Endothelial cell (in vitro differentiated cells): ENCODE measurements at regions not wholly inside any gene's neighbourhood (a gene's known extent, or its start where the extent isn't known, plus 50 kb on each side); places are given as distances from the start of the nearest gene placed in this dataset.

Source experiments
- DNase-seq: peaks from one replicate; pipeline ENCODE4 v3.0.0; 2021; ENCODE audit warnings: low spot score
- H3K27ac Mint-ChIP-seq: one replicate; pipeline ENCODE4 v1.8.0; 2021; ENCODE audit warnings: mixed read lengths, inconsistent platforms; ENCODE audit not compliant: unreplicated experiment
- H3K27me3 Mint-ChIP-seq: one replicate; pipeline ENCODE4 v1.8.0; 2021; ENCODE audit warnings: mild to moderate bottlenecking, moderate library complexity, mixed read lengths, inconsistent platforms; ENCODE audit not compliant: unreplicated experiment
- H3K36me3 Mint-ChIP-seq: one replicate; pipeline ENCODE4 v1.8.0; 2021; ENCODE audit warnings: mild to moderate bottlenecking, low read depth, mixed read lengths, inconsistent platforms; ENCODE audit not compliant: unreplicated experiment
- H3K4me1 Mint-ChIP-seq: one replicate; pipeline ENCODE4 v1.8.0; 2021; ENCODE audit warnings: mild to moderate bottlenecking, mixed read lengths, inconsistent platforms; ENCODE audit not compliant: unreplicated experiment
- H3K4me3 Mint-ChIP-seq: one replicate; pipeline ENCODE4 v1.8.0; 2021; ENCODE audit warnings: mild to moderate bottlenecking, mixed read lengths, inconsistent platforms; ENCODE audit not compliant: unreplicated experiment
- H3K9me3 Mint-ChIP-seq: one replicate; pipeline ENCODE4 v1.8.0; 2021; ENCODE audit warnings: mixed read lengths, inconsistent platforms; ENCODE audit not compliant: unreplicated experiment
- CTCF ChIP-seq: fragments of 200-600 bp; sonication (generic); IDR thresholded peaks from one replicate; pipeline ENCODE4 v1.5.0; 2021; ENCODE audit warnings: antibody characterized with exemption; ENCODE audit not compliant: unreplicated experiment

- Mint-ChIP-seq H3K4me3 (no peak overlapping the region), H3K27ac (no peak overlapping the region), H3K36me3 (no peaks in the 10 kb centered on the region), H3K27me3 (no peaks in the 10 kb centered on the region), H3K9me3 (no peaks in the 10 kb centered on the region), H3K4me1 (peaks cover 9% of the 10 kb centered on the region)
- no peak for TF ChIP-seq CTCF
- no peak for DNase-seq
These were observed 279.7 kb downstream of the ARHGAP12 start for GRCh38 chr10:31648966-31649365.

GRCh38 chr10:31647861-31648260, 280.8 kb downstream of the ARHGAP12 start:
- H3K9me3 Mint-ChIP-seq: no peaks in the 10 kb centered on the region
- no peak overlapping the region for H3K4me3 Mint-ChIP-seq
- no peaks in the 10 kb centered on the region for H3K36me3 Mint-ChIP-seq

GRCh38 chr10:31646519-31646918, 282.1 kb downstream of the ARHGAP12 start:
- H3K36me3 Mint-ChIP-seq: no peaks in the 10 kb centered on the region

More at GRCh38 chr10:31647861-31648260, 280.8 kb downstream of the ARHGAP12 start:
- peaks cover 9% of the 10 kb centered on the region for H3K4me1 Mint-ChIP-seq
- no peak overlapping the region for H3K27ac Mint-ChIP-seq
- DNase-seq: no peak
- no peak for TF ChIP-seq CTCF
- no peaks in the 10 kb centered on the region for H3K27me3 Mint-ChIP-seq

GRCh38 chr10:31645786-31646185, 282.8 kb downstream of the ARHGAP12 start:
- H3K27ac Mint-ChIP-seq: no peak overlapping the region
- peaks cover 9% of the 10 kb centered on the region for H3K4me1 Mint-ChIP-seq
- H3K9me3 Mint-ChIP-seq: no peaks in the 10 kb centered on the region
- no peak for TF ChIP-seq CTCF
- H3K36me3 Mint-ChIP-seq: no peaks in the 10 kb centered on the region
- H3K27me3 Mint-ChIP-seq: peaks cover 2% of the 10 kb centered on the region
- no peak overlapping the region for H3K4me3 Mint-ChIP-seq
- no peak for DNase-seq

More at GRCh38 chr10:31646519-31646918, 282.1 kb downstream of the ARHGAP12 start:
- Mint-ChIP-seq H3K9me3 (no peaks in the 10 kb centered on the region), H3K27ac (no peak overlapping the region), H3K4me1 (peaks cover 9% of the 10 kb centered on the region), H3K4me3 (no peak overlapping the region), H3K27me3 (no peaks in the 10 kb centered on the region)
- DNase-seq: no peak
- no peak for TF ChIP-seq CTCF

GRCh38 chr10:31644931-31645633, 283.5 kb downstream of the ARHGAP12 start:
- no peaks in the 10 kb centered on the region for H3K36me3 Mint-ChIP-seq
- no peaks in the 10 kb centered on the region for H3K9me3 Mint-ChIP-seq
- H3K27ac Mint-ChIP-seq: no peak overlapping the region
- no peak overlapping the region for H3K4me3 Mint-ChIP-seq
- H3K27me3 Mint-ChIP-seq: peaks cover 2% of the 10 kb centered on the region
- DNase-seq: no peak
- TF ChIP-seq CTCF: no peak
- H3K4me1 Mint-ChIP-seq: peaks cover 9% of the 10 kb centered on the region
